Bronchial epithelial cell (primary cell): ENCODE measurements at regions not wholly inside any gene's neighbourhood (a gene's known extent, or its start where the extent isn't known, plus 50 kb on each side); places are given as distances from the start of the nearest gene placed in this dataset.

Experiments used
- DNase-seq: peaks from one replicate; pipeline ENCODE4 v3.0.0-alpha.2; 2010; ENCODE audit warnings: low read depth
- FAIRE-seq: peaks from 2 replicates; lab custom pipeline; 2011; peaks lifted over from hg19 to GRCh38; lab: Jason Lieb, UNC
- H3K27me3 ChIP-seq: 2 replicates; pipeline ENCODE4 v1.5.1; 2011; ENCODE audit warnings: low read length; ENCODE audit not compliant: control insufficient read depth, insufficient read depth
- H3K36me3 ChIP-seq: 2 replicates; pipeline ENCODE4 v1.5.1; 2011; ENCODE audit warnings: low read length; ENCODE audit not compliant: control insufficient read depth, insufficient read depth
- H3K4me3 ChIP-seq: 2 replicates; pipeline ENCODE4 v1.5.1; 2011; ENCODE audit warnings: mild to moderate bottlenecking, low read depth, low read length, control low read depth
- CTCF ChIP-seq: IDR thresholded peaks from 2 replicates; pipeline ENCODE4 v1.5.1; 2011; ENCODE audit warnings: mild to moderate bottlenecking, moderate library complexity, low read length, control low read depth, inconsistent platforms; ENCODE audit not compliant: insufficient read depth, severe bottlenecking

- DNase-seq, result no peak
- H3K36me3 ChIP-seq, result no peaks in the 10 kb centered on the region
- H3K4me3 ChIP-seq, result no peak overlapping the region
- no peaks in the 10 kb centered on the region for H3K27me3 ChIP-seq
- no peak for TF ChIP-seq CTCF
- FAIRE-seq, result no peak
Observed at GRCh38 chr2:211161236-211161635, 604.8 kb downstream of the CPS1 start.

- H3K27me3 ChIP-seq, result no peaks in the 10 kb centered on the region
- no peak for FAIRE-seq
- peak; percentile 7 for DNase-seq
- H3K4me3 ChIP-seq, result no peak overlapping the region
- no peak for TF ChIP-seq CTCF
- H3K36me3 ChIP-seq, result no peaks in the 10 kb centered on the region
Observed at GRCh38 chr2:211162911-211163310, 606.5 kb downstream of the CPS1 start.

- no peak overlapping the region for H3K4me3 ChIP-seq
- DNase-seq, result no peak
- TF ChIP-seq CTCF, result no peak
- H3K27me3 ChIP-seq, result no peaks in the 10 kb centered on the region
- FAIRE-seq, result no peak
- no peaks in the 10 kb centered on the region for H3K36me3 ChIP-seq
Observed at GRCh38 chr2:211170843-211171242, 614.4 kb downstream of the CPS1 start.

GRCh38 chr2:211174021-211174420 is 617.6 kb downstream of the CPS1 start:
- no peak for TF ChIP-seq CTCF
- H3K36me3 ChIP-seq, result no peaks in the 10 kb centered on the region
- DNase-seq (no peak), FAIRE-seq (no peak)
- H3K4me3 ChIP-seq, result no peak overlapping the region
- no peaks in the 10 kb centered on the region for H3K27me3 ChIP-seq

GRCh38 chr2:211174631-211175030 is 618.2 kb downstream of the CPS1 start:
- no peak for FAIRE-seq

More at GRCh38 chr2:211174631-211175030, 618.2 kb downstream of the CPS1 start:
- DNase-seq, result no peak
- TF ChIP-seq CTCF, result no peak
- H3K4me3 ChIP-seq, result no peak overlapping the region
- no peaks in the 10 kb centered on the region for H3K27me3 ChIP-seq
- no peaks in the 10 kb centered on the region for H3K36me3 ChIP-seq
